Kidney (tissue), 13 donors: ENCODE measurements at regions not wholly inside any gene's neighbourhood (a gene's known extent, or its start where the extent isn't known, plus 50 kb on each side); places are given as distances from the start of the nearest gene placed in this dataset.

Experiments used
- DNase-seq, 5 donors: peaks; one replicate each; pipeline ENCODE4 v3.0.0-alpha.2; 2013 to 2020
- FAIRE-seq: peaks from 2 replicates; lab custom pipeline; 2012; peaks lifted over from hg19 to GRCh38; lab: Jason Lieb, UNC
- H3K27ac ChIP-seq, 2 donors: one replicate each; pipeline ENCODE4 v1.7.0; 2013; ENCODE audit warnings: low read depth in 2 of 2, low read length in 2 of 2, inconsistent platforms in 1 of 2
- H3K27me3 ChIP-seq: one replicate; pipeline ENCODE4 v1.7.1; 2013; ENCODE audit warnings: low read length, inconsistent platforms; ENCODE audit not compliant: control insufficient read depth, insufficient read depth
- H3K36me3 ChIP-seq, 3 donors: one replicate each; pipeline versions ENCODE4 v1.7.0 to v1.7.1; 2013; ENCODE audit warnings: low read length in 3 of 3, control low read depth in 1 of 3, inconsistent platforms in 1 of 3; ENCODE audit not compliant: insufficient read depth in 3 of 3, control insufficient read depth in 2 of 3
- H3K4me1 ChIP-seq, 3 donors: one replicate each; pipeline versions ENCODE4 v1.7.0 to v1.7.1; 2013; ENCODE audit warnings: low read length in 3 of 3, inconsistent platforms in 1 of 3, low read depth in 1 of 3; ENCODE audit not compliant: control insufficient read depth in 2 of 3, insufficient read depth in 2 of 3
- H3K4me3 ChIP-seq, 3 donors: one replicate each; pipeline versions ENCODE4 v1.7.0 to v1.8.1; 2013; ENCODE audit warnings: low read length in 3 of 3, control low read depth in 1 of 3, inconsistent platforms in 1 of 3
- H3K9ac ChIP-seq, 3 donors: one replicate each; pipeline versions ENCODE4 v1.7.0 to v1.7.1; 2013; ENCODE audit warnings: low read length in 3 of 3, control low read depth in 1 of 3, inconsistent platforms in 1 of 3
- H3K9me3 ChIP-seq, 3 donors: one replicate each; pipeline versions ENCODE4 v1.7.0 to v1.7.1; 2013; ENCODE audit warnings: low read length in 3 of 3, control low read depth in 1 of 3, inconsistent platforms in 1 of 3; ENCODE audit not compliant: control insufficient read depth in 2 of 3, insufficient read depth in 1 of 3
- CTCF ChIP-seq: IDR thresholded peaks from 3 replicates; pipeline ENCODE4 v1.5.1; 2012; ENCODE audit warnings: mild to moderate bottlenecking, moderate library complexity, borderline replicate concordance; ENCODE audit not compliant: insufficient read depth; ENCODE audit errors: extremely low read depth
- intact Hi-C: fragments of 100-400 bp; cut with DNase I; formaldehyde crosslinking; loops from one replicate; pipeline ENCODE4 v1.11.1; 2022
- donor health status: control.
- donor health status: control.
- donor health status: control.
- donor health status: control.
- donor health status: control.
- donor health status: DM: yes; HTN: yes; CAD: no.
- donor health status: Normal renal cell carcinoma (clear cell type).

GRCh38 chr15:62607643-62608042, 434.9 kb upstream of the TPM1 start:
- intact Hi-C loops: no loop called here
- Histone ChIP-seq H3K9me3 (no peaks in the 10 kb centered on the region), H3K27me3 (no peaks in the 10 kb centered on the region), H3K4me1 (peaks cover 0 to 2% (median 0%) of the 10 kb centered on the region in 3 donors), H3K4me3 (no peak overlapping the region), H3K36me3 (no peaks in the 10 kb centered on the region), H3K9ac (no peak overlapping the region), H3K27ac (no peak overlapping the region)
- FAIRE-seq (no peak), DNase-seq (no peak)
- TF ChIP-seq CTCF: no peak

- Histone ChIP-seq H3K4me1 (peaks cover 0 to 2% (median 0%) of the 10 kb centered on the region in 3 donors), H3K9me3 (no peaks in the 10 kb centered on the region), H3K4me3 (no peak overlapping the region), H3K27me3 (no peaks in the 10 kb centered on the region), H3K27ac (no peak overlapping the region), H3K9ac (no peak overlapping the region), H3K36me3 (no peaks in the 10 kb centered on the region)
- FAIRE-seq (no peak), DNase-seq (no peak)
- intact Hi-C loops: no loop called here
- no peak for TF ChIP-seq CTCF
These were observed 434.2 kb upstream of the TPM1 start for GRCh38 chr15:62608369-62608768.

GRCh38 chr15:62610265-62610869, 432.2 kb upstream of the TPM1 start:
- H3K4me3 ChIP-seq: no peak overlapping the region
- no peaks in the 10 kb centered on the region for H3K9me3 ChIP-seq
- H3K27ac ChIP-seq: no peak overlapping the region
- H3K27me3 ChIP-seq: no peaks in the 10 kb centered on the region
- no peak for TF ChIP-seq CTCF
- intact Hi-C loops: no loop called here
- H3K9ac ChIP-seq: no peak overlapping the region
- FAIRE-seq: no peak
- H3K4me1 ChIP-seq: peaks cover 0 to 2% (median 0%) of the 10 kb centered on the region in 3 donors
- no peak for DNase-seq
- no peaks in the 10 kb centered on the region for H3K36me3 ChIP-seq

- H3K4me3 ChIP-seq: no peak overlapping the region
- no peaks in the 10 kb centered on the region for H3K9me3 ChIP-seq
- peaks cover 0 to 2% (median 0%) of the 10 kb centered on the region in 3 donors for H3K4me1 ChIP-seq
- H3K27me3 ChIP-seq: no peaks in the 10 kb centered on the region
- H3K27ac ChIP-seq: no peak overlapping the region
- TF ChIP-seq CTCF: no peak
- intact Hi-C loops: no loop called here
- H3K9ac ChIP-seq: no peak overlapping the region
- DNase-seq (no peak), FAIRE-seq (no peak)
- H3K36me3 ChIP-seq: no peaks in the 10 kb centered on the region
These were observed 431.5 kb upstream of the TPM1 start for GRCh38 chr15:62611002-62611401.
